HepG2 (cell line): ENCODE measurements at regions not wholly inside any gene's neighbourhood (a gene's known extent, or its start where the extent isn't known, plus 50 kb on each side); places are given as distances from the start of the nearest gene placed in this dataset.

Experiments
- AGO2 ChIP-seq: fragments of 200-400 bp; formaldehyde crosslinking; optimal IDR thresholded peaks from 2 replicates; pipeline ENCODE3; 2017; ENCODE audit warnings: mild to moderate bottlenecking, low read depth, low read length, moderate library complexity
- KDM2A ChIP-seq: sonication (generic); formaldehyde crosslinking; IDR thresholded peaks from 2 replicates; pipeline ENCODE4 v1.4.0; 2020; ENCODE audit warnings: low read depth, missing genetic modification reagents, borderline replicate concordance
- KDM6A ChIP-seq: IDR thresholded peaks from 2 replicates; pipeline ENCODE4 v1.6.1; 2016; ENCODE audit warnings: low read depth
- MAFF ChIP-seq: IDR thresholded peaks from 2 replicates; pipeline ENCODE4 v1.6.1; 2011; ENCODE audit warnings: low read depth, low read length, improper control_type of control experiment
- MIER2 ChIP-seq: IDR thresholded peaks from 2 replicates; pipeline ENCODE4 v1.6.1; 2016; ENCODE audit warnings: missing biosample characterization, missing genetic modification reagents
- MTA3 ChIP-seq: sonication (generic); formaldehyde crosslinking; IDR thresholded peaks from 2 replicates; pipeline ENCODE4 v1.4.0; 2020; ENCODE audit warnings: missing genetic modification reagents
- SRF ChIP-seq: IDR thresholded peaks from 2 replicates; pipeline ENCODE4 v1.6.1; 2011; ENCODE audit warnings: mild to moderate bottlenecking, low read depth, low read length, moderate library complexity
- SSRP1 ChIP-seq: IDR thresholded peaks from 2 replicates; pipeline ENCODE4 v1.6.1; 2016; ENCODE audit warnings: control low read depth
- THYN1 ChIP-seq: sonication (generic); formaldehyde crosslinking; IDR thresholded peaks from 2 replicates; pipeline ENCODE4 v1.8.1; 2023; ENCODE audit warnings: low read depth, mild to moderate bottlenecking, moderate library complexity, missing genetic modification reagents, borderline replicate concordance
- TRAFD1 ChIP-seq: sonication (generic); formaldehyde crosslinking; IDR thresholded peaks from 2 replicates; pipeline ENCODE4 v1.5.1; 2020; ENCODE audit warnings: missing genetic modification reagents, mild to moderate bottlenecking, borderline replicate concordance
- ZIK1 ChIP-seq: sonication (generic); formaldehyde crosslinking; IDR thresholded peaks from 2 replicates; pipeline ENCODE4 v1.5.0; 2020; ENCODE audit warnings: mild to moderate bottlenecking, low read depth, missing genetic modification reagents, borderline replicate concordance
- ZNF549 ChIP-seq: sonication (generic); formaldehyde crosslinking; IDR thresholded peaks from 2 replicates; pipeline ENCODE4 v1.5.0; 2020; ENCODE audit warnings: missing genetic modification reagents
- ZNF569 ChIP-seq: sonication (generic); formaldehyde crosslinking; IDR thresholded peaks from 2 replicates; pipeline ENCODE4 v1.5.0; 2020; ENCODE audit warnings: mild to moderate bottlenecking, missing genetic modification reagents, moderate library complexity, borderline replicate concordance
- ZNF597 ChIP-seq: sonication (generic); formaldehyde crosslinking; IDR thresholded peaks from 2 replicates; pipeline ENCODE4 v1.5.0; 2020; ENCODE audit warnings: missing genetic modification reagents
- ZNF816 ChIP-seq: sonication (generic); formaldehyde crosslinking; IDR thresholded peaks from 2 replicates; pipeline ENCODE4 v1.8.0; 2022; ENCODE audit warnings: missing genetic modification reagents, mild to moderate bottlenecking, borderline replicate concordance
- TF ChIP-seq, protein P1 (sequence below): sonication (generic); formaldehyde crosslinking; IDR thresholded peaks from 2 replicates; pipeline ENCODE4 v1.5.0; 2020; ENCODE audit warnings: mild to moderate bottlenecking, missing genetic modification reagents, moderate library complexity
- TF ChIP-seq, protein P2 (sequence below): sonication (generic); formaldehyde crosslinking; IDR thresholded peaks from 2 replicates; pipeline ENCODE4 v1.9.0; 2022; ENCODE audit warnings: missing genetic modification reagents, mild to moderate bottlenecking, borderline replicate concordance
- TF ChIP-seq, protein P3 (sequence below): sonication (generic); formaldehyde crosslinking; IDR thresholded peaks from 2 replicates; pipeline ENCODE4 v1.4.0; 2020; ENCODE audit warnings: mild to moderate bottlenecking, low read depth, missing genetic modification reagents
- TF ChIP-seq, protein P4 (sequence below): conservative IDR thresholded peaks from 2 replicates; pipeline ENCODE4 v1.6.1; 2018; ENCODE audit warnings: missing genetic modification reagents

GRCh38 chr3:72572489-72573007 is 275.7 kb downstream of the SHQ1 start (continued):
- TF ChIP-seq, protein P1, sequence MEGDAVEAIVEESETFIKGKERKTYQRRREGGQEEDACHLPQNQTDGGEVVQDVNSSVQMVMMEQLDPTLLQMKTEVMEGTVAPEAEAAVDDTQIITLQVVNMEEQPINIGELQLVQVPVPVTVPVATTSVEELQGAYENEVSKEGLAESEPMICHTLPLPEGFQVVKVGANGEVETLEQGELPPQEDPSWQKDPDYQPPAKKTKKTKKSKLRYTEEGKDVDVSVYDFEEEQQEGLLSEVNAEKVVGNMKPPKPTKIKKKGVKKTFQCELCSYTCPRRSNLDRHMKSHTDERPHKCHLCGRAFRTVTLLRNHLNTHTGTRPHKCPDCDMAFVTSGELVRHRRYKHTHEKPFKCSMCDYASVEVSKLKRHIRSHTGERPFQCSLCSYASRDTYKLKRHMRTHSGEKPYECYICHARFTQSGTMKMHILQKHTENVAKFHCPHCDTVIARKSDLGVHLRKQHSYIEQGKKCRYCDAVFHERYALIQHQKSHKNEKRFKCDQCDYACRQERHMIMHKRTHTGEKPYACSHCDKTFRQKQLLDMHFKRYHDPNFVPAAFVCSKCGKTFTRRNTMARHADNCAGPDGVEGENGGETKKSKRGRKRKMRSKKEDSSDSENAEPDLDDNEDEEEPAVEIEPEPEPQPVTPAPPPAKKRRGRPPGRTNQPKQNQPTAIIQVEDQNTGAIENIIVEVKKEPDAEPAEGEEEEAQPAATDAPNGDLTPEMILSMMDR: peak; percentile 28; the same call in 1 of the 2 replicates
- TF ChIP-seq, protein P2, sequence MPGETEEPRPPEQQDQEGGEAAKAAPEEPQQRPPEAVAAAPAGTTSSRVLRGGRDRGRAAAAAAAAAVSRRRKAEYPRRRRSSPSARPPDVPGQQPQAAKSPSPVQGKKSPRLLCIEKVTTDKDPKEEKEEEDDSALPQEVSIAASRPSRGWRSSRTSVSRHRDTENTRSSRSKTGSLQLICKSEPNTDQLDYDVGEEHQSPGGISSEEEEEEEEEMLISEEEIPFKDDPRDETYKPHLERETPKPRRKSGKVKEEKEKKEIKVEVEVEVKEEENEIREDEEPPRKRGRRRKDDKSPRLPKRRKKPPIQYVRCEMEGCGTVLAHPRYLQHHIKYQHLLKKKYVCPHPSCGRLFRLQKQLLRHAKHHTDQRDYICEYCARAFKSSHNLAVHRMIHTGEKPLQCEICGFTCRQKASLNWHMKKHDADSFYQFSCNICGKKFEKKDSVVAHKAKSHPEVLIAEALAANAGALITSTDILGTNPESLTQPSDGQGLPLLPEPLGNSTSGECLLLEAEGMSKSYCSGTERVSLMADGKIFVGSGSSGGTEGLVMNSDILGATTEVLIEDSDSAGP (CRISPR knock-in tag): peak; percentile 44; the same call in 1 of the 2 replicates
- TF ChIP-seq, protein P3, sequence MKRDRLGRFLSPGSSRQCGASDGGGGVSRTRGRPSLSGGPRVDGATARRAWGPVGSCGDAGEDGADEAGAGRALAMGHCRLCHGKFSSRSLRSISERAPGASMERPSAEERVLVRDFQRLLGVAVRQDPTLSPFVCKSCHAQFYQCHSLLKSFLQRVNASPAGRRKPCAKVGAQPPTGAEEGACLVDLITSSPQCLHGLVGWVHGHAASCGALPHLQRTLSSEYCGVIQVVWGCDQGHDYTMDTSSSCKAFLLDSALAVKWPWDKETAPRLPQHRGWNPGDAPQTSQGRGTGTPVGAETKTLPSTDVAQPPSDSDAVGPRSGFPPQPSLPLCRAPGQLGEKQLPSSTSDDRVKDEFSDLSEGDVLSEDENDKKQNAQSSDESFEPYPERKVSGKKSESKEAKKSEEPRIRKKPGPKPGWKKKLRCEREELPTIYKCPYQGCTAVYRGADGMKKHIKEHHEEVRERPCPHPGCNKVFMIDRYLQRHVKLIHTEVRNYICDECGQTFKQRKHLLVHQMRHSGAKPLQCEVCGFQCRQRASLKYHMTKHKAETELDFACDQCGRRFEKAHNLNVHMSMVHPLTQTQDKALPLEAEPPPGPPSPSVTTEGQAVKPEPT (CRISPR knock-in tag): 0 out of 2 replicates have a peak, but pooled peaks have one; percentile 16
- TF ChIP-seq ZNF549 (no peak), ZNF569 (CRISPR knock-in tag) (no peak), KDM2A (CRISPR knock-in tag) (peak; percentile 10; the same call in 1 of the 2 replicates), MTA3 (CRISPR knock-in tag) (no peak), TRAFD1 (CRISPR knock-in tag) (0 out of 2 replicates have a peak, but pooled peaks have one; percentile 53), SSRP1 (CRISPR knock-in tag) (no peak), ZNF816 (CRISPR knock-in tag) (no peak), KDM6A (CRISPR knock-in tag) (no peak), AGO2 (no peak), ZNF597 (CRISPR knock-in tag) (no peak), MAFF (no peak), ZIK1 (CRISPR knock-in tag) (no peak), THYN1 (no peak), SRF (no peak), MIER2 (no peak)
- TF ChIP-seq, protein P4, sequence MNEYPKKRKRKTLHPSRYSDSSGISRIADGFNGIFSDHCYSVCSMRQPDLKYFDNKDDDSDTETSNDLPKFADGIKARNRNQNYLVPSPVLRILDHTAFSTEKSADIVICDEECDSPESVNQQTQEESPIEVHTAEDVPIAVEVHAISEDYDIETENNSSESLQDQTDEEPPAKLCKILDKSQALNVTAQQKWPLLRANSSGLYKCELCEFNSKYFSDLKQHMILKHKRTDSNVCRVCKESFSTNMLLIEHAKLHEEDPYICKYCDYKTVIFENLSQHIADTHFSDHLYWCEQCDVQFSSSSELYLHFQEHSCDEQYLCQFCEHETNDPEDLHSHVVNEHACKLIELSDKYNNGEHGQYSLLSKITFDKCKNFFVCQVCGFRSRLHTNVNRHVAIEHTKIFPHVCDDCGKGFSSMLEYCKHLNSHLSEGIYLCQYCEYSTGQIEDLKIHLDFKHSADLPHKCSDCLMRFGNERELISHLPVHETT (CRISPR knock-in tag): no peak
